H9 (cell line): ENCODE measurements at regions not wholly inside any gene's neighbourhood (a gene's known extent, or its start where the extent isn't known, plus 50 kb on each side); places are given as distances from the start of the nearest gene placed in this dataset.

Source experiments
- DNase-seq: peaks from one replicate; pipeline ENCODE4 v3.0.0-alpha.2; 2017
- H2AFZ ChIP-seq: one replicate; pipeline ENCODE4 v1.6.1; 2013; ENCODE audit warnings: mild to moderate bottlenecking, low read length, control low read depth, moderate library complexity
- H2AK5ac ChIP-seq: 2 replicates; pipeline ENCODE4 v1.6.1; 2013; ENCODE audit warnings: low read length, control low read depth, mixed read lengths; ENCODE audit not compliant: insufficient read length
- H2BK120ac ChIP-seq: one replicate; pipeline ENCODE4 v1.6.1; 2013; ENCODE audit warnings: low read depth, mild to moderate bottlenecking, low read length, control low read depth, inconsistent platforms; ENCODE audit not compliant: poor library complexity, severe bottlenecking
- H2BK12ac ChIP-seq: 2 replicates; pipeline ENCODE4 v1.6.1; 2013; ENCODE audit warnings: low read length, control low read depth, mixed read lengths, low read depth; ENCODE audit not compliant: insufficient read length
- H2BK15ac ChIP-seq: 2 replicates; pipeline ENCODE4 v1.6.1; 2013; ENCODE audit warnings: low read depth, low read length, control low read depth
- H2BK20ac ChIP-seq: one replicate; pipeline ENCODE4 v1.6.1; 2013; ENCODE audit warnings: low read depth, mild to moderate bottlenecking, low read length, control low read depth, inconsistent platforms; ENCODE audit not compliant: poor library complexity, severe bottlenecking
- H2BK5ac ChIP-seq: 2 replicates; pipeline ENCODE4 v1.6.1; 2013; ENCODE audit warnings: low read length, control low read depth, mixed read lengths; ENCODE audit not compliant: insufficient read length
- H3K14ac ChIP-seq: 2 replicates; pipeline ENCODE4 v1.6.1; 2013; ENCODE audit warnings: low read length, control low read depth; ENCODE audit not compliant: insufficient read depth
- H3K18ac ChIP-seq: 2 replicates; pipeline ENCODE4 v1.6.1; 2013; ENCODE audit warnings: low read depth, mild to moderate bottlenecking, mixed read lengths, low read length, control low read depth; ENCODE audit not compliant: insufficient read length
- H3K23ac ChIP-seq: 2 replicates; pipeline ENCODE4 v1.6.1; 2013; ENCODE audit warnings: low read length, control low read depth, mixed read lengths, low read depth; ENCODE audit not compliant: insufficient read length
- H3K23me2 ChIP-seq: 2 replicates; pipeline ENCODE4 v1.6.1; 2013; ENCODE audit warnings: low read depth, mild to moderate bottlenecking, mixed read lengths, low read length, control low read depth; ENCODE audit not compliant: insufficient read length, poor library complexity, severe bottlenecking
- H3K27ac ChIP-seq: 2 replicates; pipeline ENCODE4 v1.5.1; 2013; ENCODE audit warnings: low read length, control low read depth, mixed read lengths, low read depth; ENCODE audit not compliant: insufficient read length
- H3K27me3 ChIP-seq: 2 replicates; pipeline ENCODE4 v1.6.1; 2013; ENCODE audit warnings: low read length, control low read depth, inconsistent platforms; ENCODE audit not compliant: insufficient read depth
- H3K4ac ChIP-seq: 2 replicates; pipeline ENCODE4 v1.6.1; 2013; ENCODE audit warnings: low read depth, mild to moderate bottlenecking, control low read depth, inconsistent platforms, low read length, moderate library complexity
- H3K4me1 ChIP-seq: 2 replicates; pipeline ENCODE4 v1.6.1; 2013; ENCODE audit warnings: low read length, control low read depth, inconsistent platforms; ENCODE audit not compliant: insufficient read depth
- H3K4me2 ChIP-seq: 2 replicates; pipeline ENCODE4 v1.6.1; 2013; ENCODE audit warnings: low read length, control low read depth, mixed read lengths; ENCODE audit not compliant: insufficient read length, insufficient read depth
- H3K56ac ChIP-seq: 2 replicates; pipeline ENCODE4 v1.6.1; 2013; ENCODE audit warnings: low read depth, mild to moderate bottlenecking, mixed read lengths, low read length, control low read depth; ENCODE audit not compliant: insufficient read length
- H3K79me1 ChIP-seq: 2 replicates; pipeline ENCODE4 v1.6.1; 2013; ENCODE audit warnings: low read depth, mild to moderate bottlenecking, moderate library complexity, low read length, control low read depth, inconsistent platforms; ENCODE audit not compliant: insufficient read depth, poor library complexity, severe bottlenecking
- H3K79me2 ChIP-seq: 2 replicates; pipeline ENCODE4 v1.6.1; 2013; ENCODE audit warnings: low read length, control low read depth, inconsistent platforms; ENCODE audit not compliant: insufficient read depth
- H3K9ac ChIP-seq: 2 replicates; pipeline ENCODE4 v1.6.1; 2013; ENCODE audit warnings: low read length, control low read depth, mixed read lengths; ENCODE audit not compliant: insufficient read length; ENCODE audit errors: extremely low read depth
- H3K9me3 ChIP-seq: one replicate; pipeline ENCODE4 v1.6.1; 2013; ENCODE audit warnings: low read depth, low read length, inconsistent platforms; ENCODE audit not compliant: control insufficient read depth
- H3T11ph ChIP-seq: one replicate; pipeline ENCODE4 v1.6.1; 2013; ENCODE audit warnings: mild to moderate bottlenecking, low read length, control low read depth, inconsistent platforms
- H4K20me1 ChIP-seq: one replicate; pipeline ENCODE4 v1.6.1; 2013; ENCODE audit not compliant: control insufficient read depth, insufficient read length, insufficient read depth
- H4K5ac ChIP-seq: 2 replicates; pipeline ENCODE4 v1.6.1; 2013; ENCODE audit warnings: low read depth, mild to moderate bottlenecking, mixed read lengths, low read length, control low read depth; ENCODE audit not compliant: insufficient read length
- H4K8ac ChIP-seq: replicated peaks from 2 replicates; pipeline ENCODE4 v1.6.1; 2013; ENCODE audit warnings: low read length, control low read depth, mixed read lengths, low read depth; ENCODE audit not compliant: insufficient read length
- H4K91ac ChIP-seq: 2 replicates; pipeline ENCODE4 v1.6.1; 2013; ENCODE audit warnings: low read depth, mild to moderate bottlenecking, moderate library complexity, mixed read lengths, low read length, control low read depth; ENCODE audit not compliant: insufficient read length
- H3K27ac Mint-ChIP-seq, 3 experiments: 2 replicates in 2 of 3; 3 replicates in 1 of 3; pipeline ENCODE4 v1.8.0; 2020 to 2021; ENCODE audit warnings: mixed read lengths in 3 of 3, mild to moderate bottlenecking in 1 of 3, moderate library complexity in 1 of 3
- H3K27me3 Mint-ChIP-seq: 2 replicates; pipeline ENCODE4 v1.8.0; 2021; ENCODE audit warnings: low read depth, mild to moderate bottlenecking, moderate library complexity, mixed read lengths
- H3K36me3 Mint-ChIP-seq, 3 experiments: 2 replicates in 2 of 3; 3 replicates in 1 of 3; pipeline ENCODE4 v1.8.0; 2020 to 2021; ENCODE audit warnings: low read depth in 3 of 3, mixed read lengths in 3 of 3; ENCODE audit not compliant: insufficient read depth in 1 of 3
- H3K4me1 Mint-ChIP-seq, 2 experiments: 2 replicates each; pipeline ENCODE4 v1.8.0; 2020; ENCODE audit warnings: mixed read lengths in 2 of 2
- H3K4me3 Mint-ChIP-seq, 2 experiments: 2 replicates in 1 of 2; 3 replicates in 1 of 2; pipeline ENCODE4 v1.8.0; 2020 to 2021; ENCODE audit warnings: mild to moderate bottlenecking in 2 of 2, mixed read lengths in 2 of 2, moderate library complexity in 1 of 2
- H3K9me3 Mint-ChIP-seq, 2 experiments: 2 replicates in 1 of 2; 3 replicates in 1 of 2; pipeline ENCODE4 v1.8.0; 2020; ENCODE audit warnings: mild to moderate bottlenecking in 2 of 2, mixed read lengths in 2 of 2, moderate library complexity in 1 of 2
- WGBS: extraction: QIAGEN DNeasy Blood & Tissue Kit; methylation state at CpG from one replicate; pipeline ENCODE4 v1.1.7; 2013; ENCODE audit warnings: missing lambda C conversion rate, low lambda C conversion rate, mixed read lengths; ENCODE audit not compliant: insufficient read length; ENCODE audit errors: extremely low coverage; 5-methylcytosine and 5-hydroxymethylcytosine counted together
- TF ChIP-seq, protein P1 (sequence below): fragments of 200-600 bp; sonication (generic); conservative IDR thresholded peaks from 3 replicates; pipeline ENCODE4 v1.8.0; 2021; ENCODE audit warnings: antibody characterized with exemption, mild to moderate bottlenecking

- Histone ChIP-seq H3K18ac (no peak overlapping the region), H3K23ac (no peak overlapping the region), H3K9ac (no peak overlapping the region), H2AFZ (no peak overlapping the region), H4K8ac (no peak overlapping the region), H3T11ph (no peak overlapping the region), H2BK5ac (no peak overlapping the region), H3K27me3 (no peaks in the 10 kb centered on the region), H4K20me1 (no peaks in the 10 kb centered on the region), H3K9me3 (no peaks in the 10 kb centered on the region), H3K14ac (no peak overlapping the region), H3K4ac (no peak overlapping the region), H4K91ac (no peak overlapping the region), H3K4me1 (no peaks in the 10 kb centered on the region), H4K5ac (no peak overlapping the region), H2BK12ac (no peak overlapping the region), H2BK120ac (no peak overlapping the region), H3K4me2 (no peak overlapping the region), H3K79me2 (no peaks in the 10 kb centered on the region), H2BK15ac (no peak overlapping the region), H3K23me2 (no peaks in the 10 kb centered on the region), H2BK20ac (no peak overlapping the region), H3K79me1 (no peaks in the 10 kb centered on the region), H2AK5ac (no peak overlapping the region), H3K27ac (no peak overlapping the region), H3K56ac (no peak overlapping the region)
- peaks cover 2% of the 10 kb centered on the region; the same call in 1 of the 2 replicates for H3K27me3 Mint-ChIP-seq
- H3K4me3 Mint-ChIP-seq: no peak overlapping the region
- H3K27ac Mint-ChIP-seq: no peak overlapping the region
- TF ChIP-seq, protein P1, sequence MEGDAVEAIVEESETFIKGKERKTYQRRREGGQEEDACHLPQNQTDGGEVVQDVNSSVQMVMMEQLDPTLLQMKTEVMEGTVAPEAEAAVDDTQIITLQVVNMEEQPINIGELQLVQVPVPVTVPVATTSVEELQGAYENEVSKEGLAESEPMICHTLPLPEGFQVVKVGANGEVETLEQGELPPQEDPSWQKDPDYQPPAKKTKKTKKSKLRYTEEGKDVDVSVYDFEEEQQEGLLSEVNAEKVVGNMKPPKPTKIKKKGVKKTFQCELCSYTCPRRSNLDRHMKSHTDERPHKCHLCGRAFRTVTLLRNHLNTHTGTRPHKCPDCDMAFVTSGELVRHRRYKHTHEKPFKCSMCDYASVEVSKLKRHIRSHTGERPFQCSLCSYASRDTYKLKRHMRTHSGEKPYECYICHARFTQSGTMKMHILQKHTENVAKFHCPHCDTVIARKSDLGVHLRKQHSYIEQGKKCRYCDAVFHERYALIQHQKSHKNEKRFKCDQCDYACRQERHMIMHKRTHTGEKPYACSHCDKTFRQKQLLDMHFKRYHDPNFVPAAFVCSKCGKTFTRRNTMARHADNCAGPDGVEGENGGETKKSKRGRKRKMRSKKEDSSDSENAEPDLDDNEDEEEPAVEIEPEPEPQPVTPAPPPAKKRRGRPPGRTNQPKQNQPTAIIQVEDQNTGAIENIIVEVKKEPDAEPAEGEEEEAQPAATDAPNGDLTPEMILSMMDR: no peak
- DNase-seq: no peak
- WGBS: no CpG with 5 or more reads among the region's 2 CpGs
- H3K9me3 Mint-ChIP-seq: peaks cover 4 to 8% of the 10 kb centered on the region in 2 experiments; a peak in 4 of 5 replicates
- peaks cover 2 to 19% of the 10 kb centered on the region in 2 experiments; a peak in 3 of 4 replicates for H3K4me1 Mint-ChIP-seq
- H3K36me3 Mint-ChIP-seq: peaks cover 0 to 4% (median 0%) of the 10 kb centered on the region in 3 experiments; a peak in 2 of 7 replicates
Measured at GRCh38 chr6:137402143-137402680, 92.0 kb downstream of the OLIG3 start.
